Liver (tissue), 3 donors: ENCODE measurements at regions not wholly inside any gene's neighbourhood (a gene's known extent, or its start where the extent isn't known, plus 50 kb on each side); places are given as distances from the start of the nearest gene placed in this dataset.

ENCODE experiments used
- CTCF ChIP-seq: fragments of 150-350 bp; IDR thresholded peaks from 2 replicates; pipeline ENCODE4 v1.5.1; 2017; ENCODE audit warnings: improper control_type of control experiment, low read depth, low read length; ENCODE audit not compliant: missing input control
- FOXA2 ChIP-seq: IDR thresholded peaks from 2 replicates; pipeline ENCODE4 v1.6.1; 2016; ENCODE audit warnings: antibody characterized with exemption
- SP1 ChIP-seq: IDR thresholded peaks from 2 replicates; pipeline ENCODE4 v1.6.1; 2018; ENCODE audit warnings: antibody characterized with exemption, mild to moderate bottlenecking
- TAF1 ChIP-seq: conservative IDR thresholded peaks from 2 replicates; pipeline ENCODE4 v1.6.1; 2016; ENCODE audit warnings: antibody characterized with exemption, mild to moderate bottlenecking
- donor health status: healthy.
- donor health status: healthy.

GRCh38 chr21:32144851-32145250 is 134.0 kb downstream of the MIS18A start:
- no peak for TF ChIP-seq SP1
- no peak for TF ChIP-seq CTCF
- no peak for TF ChIP-seq FOXA2
- no peak for TF ChIP-seq TAF1
